Smooth muscle cell (in vitro differentiated cells): ENCODE measurements at regions not wholly inside any gene's neighbourhood (a gene's known extent, or its start where the extent isn't known, plus 50 kb on each side); places are given as distances from the start of the nearest gene placed in this dataset.

ENCODE experiments used
- DNase-seq: peaks from one replicate; lab custom pipeline; 2025; ENCODE audit not compliant: unreplicated experiment; lab: John Stamatoyannopoulos, UW
- H2AFZ ChIP-seq: fragments of 200-600 bp; sonication (generic); 2 replicates; pipeline ENCODE4 v1.6.0; 2016; ENCODE audit warnings: antibody characterized with exemption, low read depth, mild to moderate bottlenecking
- H3F3A ChIP-seq: fragments of 200-600 bp; sonication (generic); 2 replicates; pipeline ENCODE4 v1.6.0; 2017; ENCODE audit warnings: antibody characterized with exemption, low read depth
- H3K27ac ChIP-seq: fragments of 200-600 bp; sonication (generic); 2 replicates; pipeline ENCODE4 v1.5.1; 2016; ENCODE audit warnings: low read depth, mild to moderate bottlenecking
- H3K27me3 ChIP-seq: fragments of 200-600 bp; sonication (generic); 2 replicates; pipeline ENCODE4 v1.6.1; 2016; ENCODE audit warnings: low read depth, mild to moderate bottlenecking
- H3K36me3 ChIP-seq: fragments of 200-600 bp; sonication (generic); 2 replicates; pipeline ENCODE4 v1.5.1; 2016; ENCODE audit warnings: low read depth
- H3K4me1 ChIP-seq: fragments of 200-600 bp; sonication (generic); 2 replicates; pipeline ENCODE4 v1.5.1; 2016; ENCODE audit warnings: low read depth
- H3K4me2 ChIP-seq: fragments of 200-600 bp; sonication (generic); 2 replicates; pipeline ENCODE4 v1.6.0; 2016; ENCODE audit warnings: mild to moderate bottlenecking
- H3K4me3 ChIP-seq: fragments of 200-600 bp; sonication (generic); 2 replicates; pipeline ENCODE4 v1.5.1; 2016; ENCODE audit warnings: mild to moderate bottlenecking
- H3K79me2 ChIP-seq: fragments of 200-600 bp; sonication (generic); 2 replicates; pipeline ENCODE4 v1.6.0; 2016; ENCODE audit warnings: low read depth, mild to moderate bottlenecking
- H3K9ac ChIP-seq: fragments of 200-600 bp; sonication (generic); 2 replicates; pipeline ENCODE4 v1.6.0; 2016; ENCODE audit warnings: low read depth
- H3K9me3 ChIP-seq: fragments of 200-600 bp; sonication (generic); replicated peaks from 2 replicates; pipeline ENCODE4 v1.5.1; 2016; ENCODE audit warnings: low read depth
- H4K20me1 ChIP-seq: fragments of 200-600 bp; sonication (generic); 2 replicates; pipeline ENCODE4 v1.6.0; 2016; ENCODE audit warnings: low read depth
- CTCF ChIP-seq: fragments of 200-600 bp; sonication (generic); IDR thresholded peaks from 2 replicates; pipeline ENCODE4 v1.5.1; 2017; ENCODE audit warnings: borderline replicate concordance, mild to moderate bottlenecking, antibody characterized with exemption; ENCODE audit not compliant: insufficient read depth, poor library complexity, severe bottlenecking
- WGBS: methylation state at CpG from one replicate; pipeline ENCODE4 v1.1.7; 2016; ENCODE audit warnings: low lambda C conversion rate; 5-methylcytosine and 5-hydroxymethylcytosine counted together

- TF ChIP-seq CTCF, result no peak
- Histone ChIP-seq H3K27me3 (no peaks in the 10 kb centered on the region), H3K27ac (no peak overlapping the region), H3K4me1 (no peaks in the 10 kb centered on the region), H3F3A (no peaks in the 10 kb centered on the region), H2AFZ (no peak overlapping the region), H3K4me2 (no peak overlapping the region), H4K20me1 (no peaks in the 10 kb centered on the region), H3K36me3 (no peaks in the 10 kb centered on the region), H3K79me2 (no peaks in the 10 kb centered on the region), H3K4me3 (no peak overlapping the region), H3K9me3 (no peaks in the 10 kb centered on the region), H3K9ac (no peak overlapping the region)
- DNase-seq, result no peak
- 81% methylated on average over 8 of the region's 8 CpGs for WGBS
These were observed 346.7 kb upstream of the RASGEF1B start for GRCh38 chr4:81818385-81818920.

GRCh38 chr4:81816031-81816761 lies 344.5 kb upstream of the RASGEF1B start:
- Histone ChIP-seq H3K36me3 (no peaks in the 10 kb centered on the region), H2AFZ (no peak overlapping the region), H4K20me1 (no peaks in the 10 kb centered on the region), H3K9me3 (no peaks in the 10 kb centered on the region), H3K4me2 (no peak overlapping the region), H3K27ac (no peak overlapping the region), H3K79me2 (no peaks in the 10 kb centered on the region), H3K27me3 (no peaks in the 10 kb centered on the region), H3K9ac (no peak overlapping the region), H3K4me1 (no peaks in the 10 kb centered on the region), H3F3A (no peaks in the 10 kb centered on the region), H3K4me3 (no peak overlapping the region)
- 90% methylated on average over 3 of the region's 3 CpGs for WGBS
- TF ChIP-seq CTCF, result no peak
- no peak for DNase-seq

GRCh38 chr4:81814987-81815541 lies 343.4 kb upstream of the RASGEF1B start:
- H3K27me3 ChIP-seq, result no peaks in the 10 kb centered on the region
- no peaks in the 10 kb centered on the region for H3K9me3 ChIP-seq
- no peak overlapping the region for H3K27ac ChIP-seq
- H3K79me2 ChIP-seq, result no peaks in the 10 kb centered on the region
- 89% methylated on average over 3 of the region's 3 CpGs for WGBS
- no peaks in the 10 kb centered on the region for H3K4me1 ChIP-seq
- H3K4me2 ChIP-seq, result no peak overlapping the region
- no peaks in the 10 kb centered on the region for H3K36me3 ChIP-seq
- H3K4me3 ChIP-seq, result no peak overlapping the region
- no peak for TF ChIP-seq CTCF
- no peak for DNase-seq
- no peaks in the 10 kb centered on the region for H3F3A ChIP-seq
- H3K9ac ChIP-seq, result no peak overlapping the region
- no peaks in the 10 kb centered on the region for H4K20me1 ChIP-seq
- H2AFZ ChIP-seq, result peak overlapping the region; percentile 45
